ENCODE measurements at regions not wholly inside any gene's neighbourhood (a gene's known extent, or its start where the extent isn't known, plus 50 kb on each side); places are given as distances from the start of the nearest gene placed in this dataset.
"Not testable (repeated sequence)": the region's sequence is repeated elsewhere in the genome, so short reads cannot be mapped to it uniquely, and the experiment has no call there.

DNA sequence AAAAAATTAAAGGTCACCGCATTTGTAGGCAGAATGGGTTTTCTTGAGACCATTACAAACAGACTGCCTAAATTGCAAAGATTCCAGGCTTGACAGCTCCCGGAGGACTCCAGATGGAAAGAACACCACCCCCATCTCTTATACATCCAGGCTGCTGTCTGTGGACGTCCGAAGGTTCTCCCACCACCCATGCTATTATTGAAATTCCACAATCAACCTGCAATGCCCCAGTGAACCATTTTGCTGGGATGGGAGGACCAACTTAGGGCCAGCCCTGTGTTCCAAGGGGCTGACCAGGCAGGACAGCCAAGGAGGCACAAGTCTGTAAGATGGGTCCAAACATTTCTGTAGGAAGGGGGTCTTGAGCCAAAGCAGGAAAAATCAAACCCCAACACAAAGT lies 122.7 kb downstream of the NPIPA8 start:
- ATAC-seq (ENCODE audit: low FRiP score); H3K36me3 ChIP-seq (ENCODE audit: control insufficient read depth in 1 of 2, insufficient read depth in 2 of 2, low read length in 1 of 2); intact Hi-C loops (cut with DNase I); DNase-seq; H3K9me3 ChIP-seq (ENCODE audit: control insufficient read depth, low read length); H3K4me1 ChIP-seq (ENCODE audit: control insufficient read depth in 1 of 2, insufficient read depth in 2 of 2, low read length in 2 of 2); H3K4me3 ChIP-seq (ENCODE audit: low read length in 2 of 2); H3K27me3 ChIP-seq (ENCODE audit: control insufficient read depth in 1 of 2, insufficient read depth in 2 of 2, low read length in 1 of 2); H3K27ac ChIP-seq (ENCODE audit: low read depth in 1 of 2, low read length in 2 of 2): not testable (repeated sequence)
- WGBS, 2 donors: 15 to 21% methylated on average over 4 of the region's 4 CpGs

DNA sequence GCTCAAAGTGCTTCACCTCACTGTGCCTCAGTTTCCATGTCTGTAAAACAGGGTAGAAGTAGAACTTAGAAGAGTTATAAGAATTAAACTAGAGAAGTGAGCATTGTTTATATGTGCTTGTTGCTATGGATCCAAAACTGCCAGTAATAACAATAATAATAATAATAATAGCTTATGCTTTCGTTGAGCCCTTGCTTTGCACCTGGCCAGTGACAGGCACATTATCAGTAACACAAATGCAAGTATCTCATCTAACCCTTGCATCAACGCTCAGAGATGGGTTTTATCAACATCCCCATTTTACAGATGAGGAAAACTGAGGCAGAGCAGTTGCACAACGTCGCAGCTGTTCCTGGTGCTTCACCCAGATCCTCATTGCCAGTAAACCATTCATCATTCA lies 125.0 kb downstream of the NPIPA8 start:
- H3K9me3 ChIP-seq (ENCODE audit: control insufficient read depth, low read length); H3K27me3 ChIP-seq (ENCODE audit: control insufficient read depth in 1 of 2, insufficient read depth in 2 of 2, low read length in 1 of 2); H3K4me1 ChIP-seq (ENCODE audit: control insufficient read depth in 1 of 2, insufficient read depth in 2 of 2, low read length in 2 of 2); DNase-seq; H3K4me3 ChIP-seq (ENCODE audit: low read length in 2 of 2); H3K36me3 ChIP-seq (ENCODE audit: control insufficient read depth in 1 of 2, insufficient read depth in 2 of 2, low read length in 1 of 2); intact Hi-C loops (cut with DNase I); H3K27ac ChIP-seq (ENCODE audit: low read depth in 1 of 2, low read length in 2 of 2); ATAC-seq (ENCODE audit: low FRiP score): not testable (repeated sequence)
- WGBS, 2 donors: 80 to 82% methylated on average over 3 of the region's 4 CpGs

DNA sequence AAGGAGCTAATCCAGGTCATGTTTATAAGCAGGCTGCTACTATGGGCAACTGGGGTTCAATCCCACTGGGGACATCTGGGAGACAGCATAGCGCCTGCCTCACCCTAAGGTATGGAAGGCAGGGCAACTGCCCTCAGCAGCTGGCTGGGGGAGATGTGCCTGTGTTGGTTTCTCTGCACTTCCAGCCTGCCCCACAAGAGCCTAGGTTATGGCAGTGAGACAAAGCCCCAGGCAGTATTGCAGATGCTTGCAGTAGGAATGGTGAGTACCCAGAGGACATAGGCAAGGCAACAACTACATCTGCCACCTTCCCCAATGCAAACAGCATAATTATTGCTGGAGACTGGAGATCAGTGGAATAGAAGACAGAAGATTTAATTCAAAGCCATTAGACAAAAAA lies 131.8 kb downstream of the NPIPA8 start:
- H3K9me3 ChIP-seq (ENCODE audit: control insufficient read depth, low read length); H3K4me3 ChIP-seq (ENCODE audit: low read length in 2 of 2); H3K27me3 ChIP-seq (ENCODE audit: control insufficient read depth in 1 of 2, insufficient read depth in 2 of 2, low read length in 1 of 2); intact Hi-C loops (cut with DNase I); DNase-seq; ATAC-seq (ENCODE audit: low FRiP score); H3K4me1 ChIP-seq (ENCODE audit: control insufficient read depth in 1 of 2, insufficient read depth in 2 of 2, low read length in 2 of 2); H3K36me3 ChIP-seq (ENCODE audit: control insufficient read depth in 1 of 2, insufficient read depth in 2 of 2, low read length in 1 of 2); H3K27ac ChIP-seq (ENCODE audit: low read depth in 1 of 2, low read length in 2 of 2): not testable (repeated sequence)
- WGBS, 2 donors: no CpG with 5 or more reads among the region's 1 CpG

DNA sequence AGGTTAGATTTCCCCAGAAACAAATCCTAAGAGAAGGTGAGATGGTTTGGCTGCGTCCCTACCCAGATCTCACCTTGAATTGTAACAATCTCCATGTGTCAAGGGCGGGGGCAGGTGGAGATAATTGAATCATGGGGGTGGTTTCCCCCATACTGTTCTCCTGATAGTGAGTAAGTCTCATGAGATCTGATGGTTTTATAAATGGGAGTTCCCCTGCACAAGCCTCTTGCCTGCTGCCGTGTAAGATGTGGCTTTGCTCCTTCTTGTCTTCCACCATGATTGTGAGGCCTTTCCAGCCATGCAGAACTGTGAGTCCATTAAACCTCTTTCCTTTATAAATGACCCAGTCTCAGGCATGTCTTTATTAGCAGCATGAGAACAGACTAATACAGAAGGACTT lies 132.2 kb downstream of the NPIPA8 start:
- 73 to 74% methylated on average over 2 to 3 of the region's 3 CpGs for WGBS, 2 donors
- H3K4me3 ChIP-seq (ENCODE audit: low read length in 2 of 2); H3K4me1 ChIP-seq (ENCODE audit: control insufficient read depth in 1 of 2, insufficient read depth in 2 of 2, low read length in 2 of 2); H3K36me3 ChIP-seq (ENCODE audit: control insufficient read depth in 1 of 2, insufficient read depth in 2 of 2, low read length in 1 of 2); H3K27me3 ChIP-seq (ENCODE audit: control insufficient read depth in 1 of 2, insufficient read depth in 2 of 2, low read length in 1 of 2); H3K9me3 ChIP-seq (ENCODE audit: control insufficient read depth, low read length); DNase-seq; intact Hi-C loops (cut with DNase I); ATAC-seq (ENCODE audit: low FRiP score); H3K27ac ChIP-seq (ENCODE audit: low read depth in 1 of 2, low read length in 2 of 2): not testable (repeated sequence)

DNA sequence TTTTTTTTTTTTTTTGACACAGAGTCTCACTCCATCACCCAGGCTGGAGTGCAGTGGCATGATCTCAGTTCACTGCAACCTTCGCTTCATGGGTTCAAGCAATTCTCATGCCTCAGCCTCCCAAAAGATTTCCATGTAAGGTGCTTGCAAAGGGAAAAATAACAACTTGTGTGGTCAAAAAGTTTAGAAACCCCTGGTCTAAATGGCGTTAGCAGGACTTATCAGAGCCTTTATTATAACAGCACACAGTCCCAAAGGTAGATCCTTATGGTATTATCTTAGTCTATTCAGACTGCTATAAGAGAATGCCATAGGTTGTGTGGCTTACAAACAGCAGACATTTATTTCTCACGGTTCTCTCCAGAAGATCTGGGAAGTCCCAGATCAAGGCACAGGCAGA lies 135.0 kb downstream of the NPIPA8 start:
- intact Hi-C loops (cut with DNase I): not testable (repeated sequence)
- WGBS, 2 donors: 82 to 88% methylated on average over 3 of the region's 3 CpGs

DNA sequence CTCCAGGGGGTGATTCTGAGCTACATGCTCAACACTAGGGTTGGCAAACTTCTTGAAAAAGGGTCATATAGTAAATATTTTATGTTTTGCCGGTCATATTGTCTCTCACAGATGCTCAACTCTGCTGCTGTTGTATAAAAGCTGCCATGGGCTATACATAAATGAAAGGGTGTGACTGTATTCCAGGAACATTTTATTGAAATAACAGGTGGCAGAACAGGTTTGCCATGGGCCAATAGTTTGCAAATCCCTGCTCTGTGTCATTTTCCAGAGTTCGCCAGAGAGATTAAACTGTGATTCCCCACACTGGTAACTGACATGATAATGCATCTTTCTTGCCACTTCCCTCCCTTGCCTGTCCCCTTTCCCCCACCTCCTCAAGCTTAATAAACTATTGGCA lies 144.1 kb downstream of the NPIPA8 start:
- H3K27me3 ChIP-seq (ENCODE audit: control insufficient read depth in 1 of 2, insufficient read depth in 2 of 2, low read length in 1 of 2); H3K4me3 ChIP-seq (ENCODE audit: low read length in 2 of 2); intact Hi-C loops (cut with DNase I); H3K27ac ChIP-seq (ENCODE audit: low read depth in 1 of 2, low read length in 2 of 2); H3K4me1 ChIP-seq (ENCODE audit: control insufficient read depth in 1 of 2, insufficient read depth in 2 of 2, low read length in 2 of 2); H3K36me3 ChIP-seq (ENCODE audit: control insufficient read depth in 1 of 2, insufficient read depth in 2 of 2, low read length in 1 of 2); H3K9me3 ChIP-seq (ENCODE audit: control insufficient read depth, low read length); DNase-seq; ATAC-seq (ENCODE audit: low FRiP score): not testable (repeated sequence)
- WGBS, 2 donors: 79 to 80% methylated on average over 1 to 2 of the region's 2 CpGs

More for the DNA sequence above, 135.0 kb downstream of the NPIPA8 start:
- not testable (repeated sequence) for ATAC-seq (ENCODE audit: low FRiP score); H3K27ac ChIP-seq (ENCODE audit: low read depth in 1 of 2, low read length in 2 of 2); DNase-seq; H3K36me3 ChIP-seq (ENCODE audit: control insufficient read depth in 1 of 2, insufficient read depth in 2 of 2, low read length in 1 of 2); H3K9me3 ChIP-seq (ENCODE audit: control insufficient read depth, low read length); H3K27me3 ChIP-seq (ENCODE audit: control insufficient read depth in 1 of 2, insufficient read depth in 2 of 2, low read length in 1 of 2); H3K4me1 ChIP-seq (ENCODE audit: control insufficient read depth in 1 of 2, insufficient read depth in 2 of 2, low read length in 2 of 2); H3K4me3 ChIP-seq (ENCODE audit: low read length in 2 of 2)

DNA sequence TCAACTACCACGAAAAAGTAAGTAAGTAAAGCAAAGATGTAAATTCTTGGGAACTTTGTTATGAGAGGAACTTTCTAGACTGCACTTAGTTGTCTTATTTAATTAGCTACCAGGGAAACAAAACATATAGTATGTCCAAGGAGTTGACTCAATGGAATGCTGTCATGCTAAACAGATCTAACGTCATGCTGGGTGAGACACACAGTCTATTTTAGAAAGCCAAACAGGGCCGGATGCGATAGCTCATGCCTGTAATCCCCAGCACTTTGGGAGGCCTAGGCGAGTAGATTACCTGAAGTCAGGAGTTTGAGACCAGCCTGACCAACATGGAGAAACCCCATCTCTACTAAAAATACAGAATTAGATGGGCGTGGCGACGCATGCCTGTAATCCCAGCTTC lies 146.4 kb downstream of the NPIPA8 start:
- H3K27ac ChIP-seq (ENCODE audit: low read depth in 1 of 2, low read length in 2 of 2); intact Hi-C loops (cut with DNase I): not testable (repeated sequence)
- WGBS, 2 donors: 0 to 41% methylated on average over 1 of the region's 8 CpGs

DNA sequence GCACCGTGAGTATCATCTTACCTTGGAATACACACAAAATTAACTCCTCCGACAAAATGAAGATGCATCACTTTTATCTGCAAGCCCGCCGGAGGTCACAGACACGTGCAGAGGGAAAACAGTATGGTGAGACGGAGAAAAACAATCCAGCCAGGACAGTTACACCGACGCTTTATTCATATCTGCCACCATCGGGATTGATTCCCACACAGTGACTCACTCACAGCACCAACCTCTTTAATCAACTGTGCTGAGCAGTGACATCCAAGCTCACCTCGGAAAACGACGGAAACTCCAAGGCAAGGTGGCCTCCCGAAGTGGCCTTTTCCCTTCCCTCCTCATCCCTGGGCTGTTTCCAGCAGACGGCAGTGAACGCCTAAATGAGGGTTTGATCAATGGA lies 151.8 kb downstream of the NPIPA8 start:
- H3K4me1 ChIP-seq (ENCODE audit: control insufficient read depth in 1 of 2, insufficient read depth in 2 of 2, low read length in 2 of 2); H3K27ac ChIP-seq (ENCODE audit: low read depth in 1 of 2, low read length in 2 of 2); intact Hi-C loops (cut with DNase I); DNase-seq; ATAC-seq (ENCODE audit: low FRiP score); H3K4me3 ChIP-seq (ENCODE audit: low read length in 2 of 2); H3K9me3 ChIP-seq (ENCODE audit: control insufficient read depth, low read length); H3K36me3 ChIP-seq (ENCODE audit: control insufficient read depth in 1 of 2, insufficient read depth in 2 of 2, low read length in 1 of 2); H3K27me3 ChIP-seq (ENCODE audit: control insufficient read depth in 1 of 2, insufficient read depth in 2 of 2, low read length in 1 of 2): not testable (repeated sequence)
- WGBS, 2 donors: 77% methylated on average over 7 of the region's 15 CpGs

More for the DNA sequence above, 146.4 kb downstream of the NPIPA8 start:
- not testable (repeated sequence) for H3K27me3 ChIP-seq (ENCODE audit: control insufficient read depth in 1 of 2, insufficient read depth in 2 of 2, low read length in 1 of 2); H3K4me1 ChIP-seq (ENCODE audit: control insufficient read depth in 1 of 2, insufficient read depth in 2 of 2, low read length in 2 of 2); ATAC-seq (ENCODE audit: low FRiP score); H3K9me3 ChIP-seq (ENCODE audit: control insufficient read depth, low read length); H3K36me3 ChIP-seq (ENCODE audit: control insufficient read depth in 1 of 2, insufficient read depth in 2 of 2, low read length in 1 of 2); H3K4me3 ChIP-seq (ENCODE audit: low read length in 2 of 2); DNase-seq

DNA sequence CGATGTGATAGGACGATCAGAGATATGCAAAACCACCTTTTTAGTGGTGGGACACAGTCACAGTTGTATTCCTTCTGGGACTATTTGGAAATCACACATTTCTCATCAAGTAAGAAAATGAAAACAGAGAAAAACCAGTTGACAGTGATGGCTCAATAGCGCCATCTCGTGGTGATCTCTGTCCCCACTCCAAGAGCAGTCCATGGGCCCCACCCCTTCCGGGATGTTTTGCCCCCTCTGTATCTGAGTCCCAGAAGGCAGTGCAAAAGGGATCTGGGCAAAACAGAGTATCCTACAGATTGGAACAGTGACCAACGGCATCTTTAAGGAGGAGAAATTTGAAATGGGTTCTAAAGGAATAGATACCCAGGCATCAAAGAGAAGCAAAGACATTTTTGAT lies 155.5 kb downstream of the NPIPA8 start:
- intact Hi-C loops (cut with DNase I); DNase-seq; H3K4me3 ChIP-seq (ENCODE audit: low read length in 2 of 2); H3K27me3 ChIP-seq (ENCODE audit: control insufficient read depth in 1 of 2, insufficient read depth in 2 of 2, low read length in 1 of 2); H3K4me1 ChIP-seq (ENCODE audit: control insufficient read depth in 1 of 2, insufficient read depth in 2 of 2, low read length in 2 of 2); ATAC-seq (ENCODE audit: low FRiP score); H3K27ac ChIP-seq (ENCODE audit: low read depth in 1 of 2, low read length in 2 of 2); H3K36me3 ChIP-seq (ENCODE audit: control insufficient read depth in 1 of 2, insufficient read depth in 2 of 2, low read length in 1 of 2); H3K9me3 ChIP-seq (ENCODE audit: control insufficient read depth, low read length): not testable (repeated sequence)
- 15 to 46% methylated on average over 2 of the region's 6 CpGs for WGBS, 2 donors
